Caco-2 (cell line): ENCODE measurements at regions not wholly inside any gene's neighbourhood (a gene's known extent, or its start where the extent isn't known, plus 50 kb on each side); places are given as distances from the start of the nearest gene placed in this dataset.

Source experiments
- BruUV-seq: library from RNA; stranded (reverse); fragments of 400-500 nt; replicated peaks from 2 replicates; lab custom pipeline; 2021; lab: Mats Ljungman, UMichigan
- CTCF ChIA-PET: fragments of 300-600 bp; sonication (Branson Sonifier 250); formaldehyde crosslinking; loops from one replicate; lab custom pipeline; 2022; ENCODE audit warnings: antibody characterized with exemption; lab: Charles Lee
- POLR2A ChIA-PET: fragments of 300-600 bp; sonication (Branson Sonifier 250); formaldehyde crosslinking; loops from one replicate; lab custom pipeline; 2022; ENCODE audit warnings: antibody characterized with exemption; lab: Charles Lee
- DNase-seq, 2 experiments: peaks; one replicate each; pipeline versions ENCODE4 v3.0.0 to v3.0.0-alpha.2; 2020 to 2022
- H3K27me3 ChIP-seq: replicated peaks from 2 replicates; pipeline ENCODE4 v1.6.0; 2011; ENCODE audit warnings: low read length; ENCODE audit not compliant: control insufficient read depth, insufficient read depth
- H3K36me3 ChIP-seq: 2 replicates; pipeline ENCODE4 v1.5.1; 2011; ENCODE audit warnings: low read length; ENCODE audit not compliant: control insufficient read depth, insufficient read depth
- H3K4me1 ChIP-seq: fragments of 250-450 bp; sonication (Bioruptor Pico); 2 replicates; pipeline ENCODE4 v1.5.1; 2020; ENCODE audit warnings: mild to moderate bottlenecking
- H3K4me3 ChIP-seq: 2 replicates; pipeline ENCODE4 v1.5.1; 2011; ENCODE audit warnings: low read depth, mild to moderate bottlenecking, control low read depth, low read length
- H3K9me3 ChIP-seq: fragments of 250-450 bp; sonication (Bioruptor Pico); 2 replicates; pipeline ENCODE4 v1.5.1; 2020; ENCODE audit warnings: mild to moderate bottlenecking, moderate library complexity
- H3K27ac Mint-ChIP-seq: one replicate; pipeline ENCODE4 v1.8.0; 2022; ENCODE audit warnings: mixed read lengths; ENCODE audit not compliant: unreplicated experiment
- H3K27me3 Mint-ChIP-seq: one replicate; pipeline ENCODE4 v1.8.0; 2022; ENCODE audit warnings: mixed read lengths; ENCODE audit not compliant: insufficient read depth, unreplicated experiment
- H3K36me3 Mint-ChIP-seq: one replicate; pipeline ENCODE4 v1.8.0; 2022; ENCODE audit warnings: mild to moderate bottlenecking, mixed read lengths; ENCODE audit not compliant: insufficient read depth, unreplicated experiment
- H3K4me1 Mint-ChIP-seq: one replicate; pipeline ENCODE4 v1.8.0; 2022; ENCODE audit warnings: low read depth, mixed read lengths; ENCODE audit not compliant: unreplicated experiment
- H3K4me3 Mint-ChIP-seq: one replicate; pipeline ENCODE4 v1.8.0; 2022; ENCODE audit warnings: mild to moderate bottlenecking, moderate library complexity, mixed read lengths; ENCODE audit not compliant: unreplicated experiment
- H3K9me3 Mint-ChIP-seq: one replicate; pipeline ENCODE4 v1.8.0; 2022; ENCODE audit warnings: mixed read lengths; ENCODE audit not compliant: unreplicated experiment
- CTCF ChIP-seq, 2 experiments: fragments of 200-600 bp in 1 of 2; IDR thresholded peaks; 1 replicate in 1 of 2; 2 replicates in 1 of 2; pipeline versions ENCODE4 v1.5.1 to v1.8.0; 2011 to 2022; ENCODE audit warnings: antibody characterized with exemption in 1 of 2, control low read depth in 1 of 2, inconsistent platforms in 1 of 2, low read depth in 1 of 2, low read length in 1 of 2, mild to moderate bottlenecking in 1 of 2, moderate library complexity in 1 of 2; ENCODE audit not compliant: insufficient read depth in 1 of 2, severe bottlenecking in 1 of 2, unreplicated experiment in 1 of 2
- intact Hi-C: fragments of 100-400 bp; cut with micrococcal nuclease; formaldehyde crosslinking; loops from one replicate; pipeline ENCODE4 v1.10.0; 2022; ENCODE audit not compliant: unreplicated experiment

GRCh38 chr2:234163510-234164045, 113.1 kb downstream of the SPP2 start:
- no TSS peak for BruUV-seq
- ChIA-PET CTCF (no interaction called here), POLR2A (no interaction called here)
- Histone ChIP-seq H3K27me3 (no peaks in the 10 kb centered on the region), H3K4me3 (no peak overlapping the region), H3K9me3 (no peaks in the 10 kb centered on the region), H3K4me1 (peaks cover 44% of the 10 kb centered on the region), H3K36me3 (no peaks in the 10 kb centered on the region)
- no peaks in the 10 kb centered on the region for H3K36me3 Mint-ChIP-seq
- TF ChIP-seq CTCF (IDR thresholded peaks at IDR 0.05; ENCODE audit: insufficient read depth in 1 of 2, low read depth in 1 of 2, low read length in 1 of 2, severe bottlenecking in 1 of 2, unreplicated experiment in 1 of 2): no peak
- no peak overlapping the region for H3K4me3 Mint-ChIP-seq
- intact Hi-C loops: no loop called here
- no peak for DNase-seq
- no peaks in the 10 kb centered on the region for H3K27me3 Mint-ChIP-seq
- peak overlapping the region; percentile 14 for H3K27ac Mint-ChIP-seq
- peaks cover 43% of the 10 kb centered on the region for H3K4me1 Mint-ChIP-seq
- peaks cover 11% of the 10 kb centered on the region for H3K9me3 Mint-ChIP-seq

GRCh38 chr2:234162861-234163260, 112.4 kb downstream of the SPP2 start:
- Mint-ChIP-seq H3K27ac (peak overlapping the region; percentile 14), H3K4me1 (peaks cover 37% of the 10 kb centered on the region), H3K27me3 (no peaks in the 10 kb centered on the region), H3K4me3 (no peak overlapping the region), H3K9me3 (peaks cover 11% of the 10 kb centered on the region), H3K36me3 (no peaks in the 10 kb centered on the region)
- H3K4me1 ChIP-seq: peaks cover 42% of the 10 kb centered on the region
- H3K27me3 ChIP-seq: no peaks in the 10 kb centered on the region
- no peaks in the 10 kb centered on the region for H3K9me3 ChIP-seq
- intact Hi-C loops: no loop called here
- DNase-seq: peak; percentile 31 to 40
- BruUV-seq: no TSS peak
- ChIA-PET CTCF (no interaction called here), POLR2A (no interaction called here)
- TF ChIP-seq CTCF (IDR thresholded peaks at IDR 0.05; ENCODE audit: insufficient read depth in 1 of 2, low read depth in 1 of 2, low read length in 1 of 2, severe bottlenecking in 1 of 2, unreplicated experiment in 1 of 2): no peak
- no peaks in the 10 kb centered on the region for H3K36me3 ChIP-seq
- no peak overlapping the region for H3K4me3 ChIP-seq

- POLR2A ChIA-PET: no interaction called here
- TF ChIP-seq CTCF (IDR thresholded peaks at IDR 0.05; ENCODE audit: insufficient read depth in 1 of 2, low read depth in 1 of 2, low read length in 1 of 2, severe bottlenecking in 1 of 2, unreplicated experiment in 1 of 2): no peak
- H3K27me3 ChIP-seq: no peaks in the 10 kb centered on the region
- CTCF ChIA-PET: no interaction called here
- Mint-ChIP-seq H3K9me3 (peaks cover 11% of the 10 kb centered on the region), H3K4me3 (no peak overlapping the region), H3K27me3 (no peaks in the 10 kb centered on the region), H3K36me3 (no peaks in the 10 kb centered on the region), H3K27ac (no peak overlapping the region), H3K4me1 (peaks cover 37% of the 10 kb centered on the region)
- no peaks in the 10 kb centered on the region for H3K9me3 ChIP-seq
- no peaks in the 10 kb centered on the region for H3K36me3 ChIP-seq
- DNase-seq: no peak
- H3K4me3 ChIP-seq: no peak overlapping the region
- peaks cover 36% of the 10 kb centered on the region for H3K4me1 ChIP-seq
- intact Hi-C loops: no loop called here
- BruUV-seq: no TSS peak
Observed at GRCh38 chr2:234161932-234162331, 111.4 kb downstream of the SPP2 start.
